Cerebellar cortex (tissue), 1 donor: ENCODE measurements at regions not wholly inside any gene's neighbourhood (a gene's known extent, or its start where the extent isn't known, plus 50 kb on each side); places are given as distances from the start of the nearest gene placed in this dataset.
"Not testable (repeated sequence)": the region's sequence is repeated elsewhere in the genome, so short reads cannot be mapped to it uniquely, and the experiment has no call there.

ENCODE experiments used
- DNase-seq: peaks from one replicate; pipeline ENCODE4 v3.0.0-alpha.2; 2015; ENCODE audit warnings: low spot score

- DNase-seq: no peak
Measured at GRCh38 chr18:72986103-72986502, 118.3 kb upstream of the NETO1 start.

- DNase-seq: no peak
Measured at GRCh38 chr18:72985686-72986085, 117.9 kb upstream of the NETO1 start.

- DNase-seq: no peak
Measured at GRCh38 chr18:72984290-72984689, 116.5 kb upstream of the NETO1 start.

GRCh38 chr18:72973841-72974240 lies 106.1 kb upstream of the NETO1 start:
- no peak for DNase-seq

GRCh38 chr18:72965616-72966015 lies 97.8 kb upstream of the NETO1 start:
- no peak for DNase-seq

GRCh38 chr18:72958195-72958594 lies 90.4 kb upstream of the NETO1 start:
- DNase-seq: not testable (repeated sequence)

GRCh38 chr18:72948439-72948838 lies 80.7 kb upstream of the NETO1 start:
- DNase-seq: no peak

- DNase-seq: no peak
Measured at GRCh38 chr18:72942766-72943165, 75.0 kb upstream of the NETO1 start.

- no peak for DNase-seq
Measured at GRCh38 chr18:72940986-72941385, 73.2 kb upstream of the NETO1 start.

- DNase-seq: no peak
Measured at GRCh38 chr18:72940509-72940908, 72.7 kb upstream of the NETO1 start.

GRCh38 chr18:72935744-72936143 lies 68.0 kb upstream of the NETO1 start:
- DNase-seq: no peak

GRCh38 chr18:72922895-72923294 lies 55.1 kb upstream of the NETO1 start:
- DNase-seq: no peak
